Activated T-helper 17 cell treated with anti-CD3 and anti-CD28 coated beads, Interleukin-2, amount 50 U/mL, for 72 hours (primary cell): ENCODE measurements at regions not wholly inside any gene's neighbourhood (a gene's known extent, or its start where the extent isn't known, plus 50 kb on each side); places are given as distances from the start of the nearest gene placed in this dataset.

Experiments
- ATAC-seq: fragments of 150-1000 bp; cut with Tn5 transposase; replicated peaks from 2 replicates; pipeline ENCODE4 v1.10.0; 2021; ENCODE audit warnings: mild to moderate bottlenecking, moderate library complexity
- H3K27ac Mint-ChIP-seq: one replicate; pipeline ENCODE4 v1.8.0; 2022; ENCODE audit warnings: mixed read lengths
- H3K27me3 Mint-ChIP-seq: one replicate; pipeline ENCODE4 v1.8.0; 2022; ENCODE audit warnings: mixed read lengths
- H3K36me3 Mint-ChIP-seq: one replicate; pipeline ENCODE4 v1.8.0; 2022; ENCODE audit warnings: low read depth, mild to moderate bottlenecking, mixed read lengths
- H3K4me1 Mint-ChIP-seq: one replicate; pipeline ENCODE4 v1.8.0; 2022; ENCODE audit warnings: mixed read lengths
- H3K4me3 Mint-ChIP-seq: one replicate; pipeline ENCODE4 v1.8.0; 2022; ENCODE audit warnings: mild to moderate bottlenecking, mixed read lengths
- H3K9me3 Mint-ChIP-seq: one replicate; pipeline ENCODE4 v1.8.0; 2022; ENCODE audit warnings: mixed read lengths

DNA sequence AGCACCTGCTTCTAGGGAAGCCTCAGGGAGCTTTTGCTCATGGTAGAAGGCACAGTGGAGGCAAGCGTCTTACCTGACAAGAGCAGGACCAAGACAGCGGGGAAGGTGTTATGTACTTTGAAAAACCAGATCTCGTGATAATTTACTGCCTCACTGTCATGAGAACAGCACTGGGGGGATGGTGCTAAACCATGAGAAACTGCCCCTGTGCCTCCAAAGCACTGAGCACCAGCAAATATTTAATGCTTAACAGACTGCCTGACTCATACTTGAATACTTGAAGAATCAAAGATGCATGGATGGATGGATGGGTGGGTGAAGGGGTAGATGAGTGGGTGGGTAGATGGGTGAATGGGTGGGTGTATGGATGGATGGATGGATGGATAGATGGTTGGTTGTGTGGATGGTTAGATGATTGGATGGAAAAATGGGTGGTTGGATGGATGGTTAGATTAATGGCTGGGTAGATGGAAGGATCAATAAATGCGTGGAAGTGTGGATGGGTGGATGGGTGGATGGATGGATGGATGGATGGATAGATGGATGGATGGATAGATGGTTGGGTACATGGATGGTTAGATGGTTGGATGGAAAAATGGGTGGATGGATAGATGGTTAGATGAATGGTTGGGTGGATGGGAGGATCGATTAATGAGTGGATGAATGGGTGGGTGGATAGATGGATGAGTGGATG, 101.1 kb upstream of the IPO5 start:
- Mint-ChIP-seq H3K27me3 (peaks cover 14% of the 10 kb centered on the region), H3K27ac (no peak overlapping the region), H3K9me3 (no peaks in the 10 kb centered on the region), H3K4me3 (no peak overlapping the region), H3K36me3 (no peaks in the 10 kb centered on the region), H3K4me1 (no peaks in the 10 kb centered on the region)
- ATAC-seq, result no peak

DNA sequence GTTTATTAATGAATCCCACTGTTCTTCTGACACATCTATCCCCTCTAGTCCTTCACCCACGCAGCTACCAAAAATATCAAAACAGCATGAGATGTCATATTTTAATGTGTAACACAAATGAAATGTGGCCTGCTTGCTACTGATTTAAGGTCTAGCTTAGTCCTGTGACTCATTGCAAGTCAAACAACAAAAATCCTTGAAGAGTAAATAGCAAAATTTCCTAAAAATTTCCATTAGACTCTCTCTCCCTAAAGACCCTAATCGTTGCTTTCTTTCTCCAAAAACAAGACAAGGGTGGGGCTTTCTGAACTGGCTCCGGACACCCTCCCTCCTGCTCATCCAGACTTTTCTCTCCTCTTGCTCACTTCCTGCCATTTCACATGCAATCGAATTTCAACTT, 99.9 kb upstream of the IPO5 start:
- Mint-ChIP-seq H3K36me3 (no peaks in the 10 kb centered on the region), H3K4me1 (no peaks in the 10 kb centered on the region), H3K4me3 (no peak overlapping the region), H3K27me3 (peaks cover 14% of the 10 kb centered on the region), H3K27ac (no peak overlapping the region), H3K9me3 (no peaks in the 10 kb centered on the region)
- no peak for ATAC-seq

DNA sequence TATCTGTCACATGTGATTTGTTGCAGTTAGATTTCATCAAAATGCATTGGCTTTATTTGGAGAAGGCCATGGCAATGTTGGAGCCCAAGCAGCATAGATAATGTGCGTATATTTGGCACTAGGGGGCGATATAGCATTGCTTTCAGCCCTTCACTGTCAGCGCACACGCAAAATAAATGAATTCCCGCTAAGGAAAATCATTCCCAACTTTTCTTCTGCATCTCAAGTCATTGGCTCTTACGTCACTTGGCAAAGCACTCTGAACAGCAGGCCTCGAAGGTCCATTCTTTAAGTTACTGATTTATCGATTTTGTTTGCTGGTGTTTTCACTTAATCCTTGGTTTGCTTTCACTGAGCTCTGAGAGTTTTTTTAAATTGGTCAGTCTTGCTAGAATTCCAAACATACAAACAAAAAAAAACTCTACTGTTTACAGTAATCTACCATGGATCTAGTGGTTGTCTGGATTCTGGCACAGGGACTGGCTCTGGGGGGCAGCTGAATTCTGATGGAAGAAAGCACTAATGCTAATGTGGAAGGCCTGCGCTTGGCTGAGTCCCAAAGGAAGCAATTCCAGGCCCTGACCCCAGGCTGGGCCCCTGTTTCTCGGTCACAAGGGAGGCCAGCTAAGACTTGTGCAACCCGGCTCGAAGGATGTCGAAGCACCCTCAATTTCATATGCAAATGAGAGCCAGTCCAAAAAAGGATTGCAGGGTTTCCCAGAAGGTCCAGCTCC, 97.7 kb upstream of the IPO5 start:
- Mint-ChIP-seq H3K4me1 (no peaks in the 10 kb centered on the region), H3K4me3 (no peak overlapping the region), H3K27ac (no peak overlapping the region), H3K9me3 (no peaks in the 10 kb centered on the region), H3K27me3 (peaks cover 13% of the 10 kb centered on the region), H3K36me3 (no peaks in the 10 kb centered on the region)
- peak; percentile 46 for ATAC-seq

GRCh38 chr13:97856304-97856675, 97.2 kb upstream of the IPO5 start:
- Mint-ChIP-seq H3K36me3 (no peaks in the 10 kb centered on the region), H3K4me1 (no peaks in the 10 kb centered on the region), H3K9me3 (no peaks in the 10 kb centered on the region), H3K27me3 (peaks cover 9% of the 10 kb centered on the region), H3K4me3 (no peak overlapping the region), H3K27ac (no peak overlapping the region)
- ATAC-seq, result no peak

GRCh38 chr13:97858161-97858560, 95.3 kb upstream of the IPO5 start:
- H3K36me3 Mint-ChIP-seq, result no peaks in the 10 kb centered on the region
- H3K9me3 Mint-ChIP-seq, result no peaks in the 10 kb centered on the region
- H3K4me1 Mint-ChIP-seq, result no peaks in the 10 kb centered on the region
- H3K27ac Mint-ChIP-seq, result no peak overlapping the region
- no peak for ATAC-seq
- H3K27me3 Mint-ChIP-seq, result peaks cover 7% of the 10 kb centered on the region
- no peak overlapping the region for H3K4me3 Mint-ChIP-seq

DNA sequence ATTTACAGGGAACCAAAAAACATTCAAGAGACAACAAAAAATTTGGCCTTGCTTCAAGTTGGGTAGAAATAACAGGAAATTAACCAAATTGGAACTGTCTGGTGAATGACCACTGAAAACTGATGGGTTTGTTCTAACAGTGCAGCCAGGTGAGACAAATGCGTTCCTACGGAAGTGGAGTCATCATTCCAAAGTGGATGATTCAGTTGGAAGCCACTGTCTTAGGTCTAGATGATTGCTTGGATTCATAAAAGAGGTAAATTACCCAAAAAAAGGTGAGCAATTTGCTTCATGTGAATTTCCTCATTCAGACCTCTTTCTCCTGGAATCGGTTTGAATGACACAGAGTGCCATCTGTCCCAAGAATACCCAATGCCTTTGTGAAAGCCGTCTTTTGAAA, 87.1 kb upstream of the IPO5 start:
- Mint-ChIP-seq H3K4me1 (no peaks in the 10 kb centered on the region), H3K27me3 (peaks cover 11% of the 10 kb centered on the region), H3K36me3 (no peaks in the 10 kb centered on the region), H3K4me3 (no peak overlapping the region), H3K27ac (no peak overlapping the region), H3K9me3 (no peaks in the 10 kb centered on the region)
- ATAC-seq, result no peak

DNA sequence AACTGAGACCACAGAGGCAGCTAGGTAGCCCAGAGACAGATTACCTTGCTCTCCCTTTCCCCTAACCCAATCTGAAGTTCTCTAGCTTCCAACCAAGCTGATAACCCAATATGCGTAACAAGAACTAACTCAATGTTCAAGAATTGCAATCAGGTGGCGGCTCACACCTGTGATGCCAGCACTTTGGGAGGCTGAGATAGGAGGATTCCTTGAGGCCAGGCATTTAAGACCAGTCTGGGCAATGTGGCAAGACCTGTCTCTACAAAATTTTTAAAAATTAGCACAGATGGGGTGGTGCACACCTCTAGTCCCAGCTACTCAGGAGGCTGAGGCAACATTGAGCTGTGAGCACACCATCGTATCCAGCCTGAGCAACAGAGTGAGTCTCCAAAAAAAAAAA, 86.7 kb upstream of the IPO5 start:
- no peak for ATAC-seq
- no peaks in the 10 kb centered on the region for H3K36me3 Mint-ChIP-seq
- no peaks in the 10 kb centered on the region for H3K4me1 Mint-ChIP-seq
- no peaks in the 10 kb centered on the region for H3K9me3 Mint-ChIP-seq
- peaks cover 11% of the 10 kb centered on the region for H3K27me3 Mint-ChIP-seq
- no peak overlapping the region for H3K4me3 Mint-ChIP-seq
- H3K27ac Mint-ChIP-seq, result no peak overlapping the region

DNA sequence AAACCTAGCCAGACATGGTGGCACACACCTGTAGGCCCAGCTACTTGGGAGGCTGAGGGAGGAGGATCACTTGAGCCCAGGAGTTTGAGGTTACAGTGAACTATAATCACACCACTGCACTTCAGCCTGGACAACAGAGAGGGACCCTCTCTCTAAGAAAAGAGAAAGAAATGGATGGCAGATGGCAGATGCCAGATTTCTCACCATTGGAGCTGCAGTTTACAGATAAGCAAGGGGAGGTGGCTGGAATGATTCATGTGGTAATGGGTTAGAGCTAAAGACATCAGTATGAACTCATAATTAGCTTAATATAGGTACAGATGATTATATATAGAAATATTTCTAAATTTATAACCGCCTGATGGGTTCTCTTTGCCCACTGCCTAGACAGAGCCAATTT, 80.1 kb upstream of the IPO5 start:
- H3K27ac Mint-ChIP-seq, result no peak overlapping the region
- no peak for ATAC-seq
- H3K9me3 Mint-ChIP-seq, result no peaks in the 10 kb centered on the region
- H3K4me1 Mint-ChIP-seq, result no peaks in the 10 kb centered on the region
- no peaks in the 10 kb centered on the region for H3K36me3 Mint-ChIP-seq
- no peak overlapping the region for H3K4me3 Mint-ChIP-seq
- peaks cover 27% of the 10 kb centered on the region for H3K27me3 Mint-ChIP-seq

DNA sequence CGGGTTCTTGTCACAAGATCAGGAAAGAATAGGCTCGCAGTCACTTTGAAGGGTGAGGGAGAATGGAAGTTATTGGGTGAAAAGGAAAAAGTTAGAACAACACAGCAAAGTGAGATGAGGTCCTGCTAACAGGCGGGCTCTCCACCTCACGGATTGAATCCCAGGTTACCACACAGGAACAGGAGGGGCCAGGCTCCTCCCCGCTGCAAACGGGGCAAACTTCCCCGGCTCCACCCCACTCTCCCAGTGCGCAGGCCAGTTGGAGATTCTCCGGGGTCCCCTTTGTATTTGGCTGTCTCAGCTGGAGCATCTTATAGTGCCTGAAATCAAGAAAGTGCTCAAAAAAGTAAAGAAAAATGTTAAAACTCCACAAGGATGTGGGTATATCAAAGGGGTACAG, 78.3 kb upstream of the IPO5 start:
- Mint-ChIP-seq H3K9me3 (no peaks in the 10 kb centered on the region), H3K27me3 (peaks cover 23% of the 10 kb centered on the region), H3K27ac (no peak overlapping the region), H3K4me3 (no peak overlapping the region), H3K36me3 (no peaks in the 10 kb centered on the region), H3K4me1 (no peaks in the 10 kb centered on the region)
- no peak for ATAC-seq

GRCh38 chr13:97875911-97876310, 77.6 kb upstream of the IPO5 start:
- H3K36me3 Mint-ChIP-seq, result no peaks in the 10 kb centered on the region
- H3K9me3 Mint-ChIP-seq, result no peaks in the 10 kb centered on the region
- peaks cover 26% of the 10 kb centered on the region for H3K27me3 Mint-ChIP-seq
- H3K4me3 Mint-ChIP-seq, result no peak overlapping the region
- no peaks in the 10 kb centered on the region for H3K4me1 Mint-ChIP-seq
- no peak for ATAC-seq
- no peak overlapping the region for H3K27ac Mint-ChIP-seq

- Mint-ChIP-seq H3K36me3 (no peaks in the 10 kb centered on the region), H3K27ac (no peak overlapping the region), H3K4me1 (no peaks in the 10 kb centered on the region), H3K9me3 (no peaks in the 10 kb centered on the region), H3K27me3 (peaks cover 37% of the 10 kb centered on the region), H3K4me3 (no peak overlapping the region)
- ATAC-seq, result no peak
These were observed 74.8 kb upstream of the IPO5 start for GRCh38 chr13:97878431-97879375.

- Mint-ChIP-seq H3K27me3 (peaks cover 33% of the 10 kb centered on the region), H3K36me3 (no peaks in the 10 kb centered on the region), H3K27ac (no peak overlapping the region), H3K4me1 (no peaks in the 10 kb centered on the region), H3K4me3 (no peak overlapping the region), H3K9me3 (no peaks in the 10 kb centered on the region)
- no peak for ATAC-seq
These were observed 73.7 kb upstream of the IPO5 start for GRCh38 chr13:97879646-97880310.

DNA sequence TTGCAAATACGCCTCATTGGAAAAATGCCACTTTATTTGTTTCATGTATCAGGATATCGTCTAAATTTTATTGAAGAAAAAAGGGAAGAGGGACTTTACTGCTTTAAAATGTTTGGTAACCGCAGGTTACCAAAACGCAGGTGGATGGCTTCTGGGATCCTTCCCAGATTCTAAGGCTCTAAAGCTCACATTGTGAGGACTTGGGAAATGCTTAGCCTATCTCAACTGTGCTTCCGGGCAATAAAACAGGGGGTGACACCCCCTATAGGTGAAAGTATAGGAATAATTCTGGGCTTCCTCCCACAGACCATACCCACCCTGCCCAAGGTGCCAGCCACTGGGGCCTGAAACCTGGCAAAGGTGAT, 73.2 kb upstream of the IPO5 start:
- no peak for ATAC-seq
- H3K9me3 Mint-ChIP-seq, result no peaks in the 10 kb centered on the region
- no peaks in the 10 kb centered on the region for H3K4me1 Mint-ChIP-seq
- H3K27me3 Mint-ChIP-seq, result peaks cover 29% of the 10 kb centered on the region
- H3K27ac Mint-ChIP-seq, result no peak overlapping the region
- no peak overlapping the region for H3K4me3 Mint-ChIP-seq
- H3K36me3 Mint-ChIP-seq, result no peaks in the 10 kb centered on the region

- no peak overlapping the region for H3K27ac Mint-ChIP-seq
- no peak for ATAC-seq
These were observed 71.9 kb upstream of the IPO5 start for GRCh38 chr13:97881556-97881955.

More at GRCh38 chr13:97881556-97881955, 71.9 kb upstream of the IPO5 start:
- H3K4me3 Mint-ChIP-seq, result no peak overlapping the region
- H3K9me3 Mint-ChIP-seq, result no peaks in the 10 kb centered on the region
- peaks cover 22% of the 10 kb centered on the region for H3K27me3 Mint-ChIP-seq
- H3K4me1 Mint-ChIP-seq, result no peaks in the 10 kb centered on the region
- no peaks in the 10 kb centered on the region for H3K36me3 Mint-ChIP-seq
